D721Med (cell line): ENCODE measurements at regions not wholly inside any gene's neighbourhood (a gene's known extent, or its start where the extent isn't known, plus 50 kb on each side); places are given as distances from the start of the nearest gene placed in this dataset.

Source experiments
- DNase-seq: peaks from one replicate; pipeline ENCODE4 v3.0.0; 2011; ENCODE audit warnings: low spot score; ENCODE audit not compliant: insufficient read length
- FAIRE-seq: peaks from 2 replicates; lab custom pipeline; 2011; peaks lifted over from hg19 to GRCh38; lab: Jason Lieb, UNC
- CTCF ChIP-seq: IDR thresholded peaks from 2 replicates; pipeline ENCODE4 v1.5.1; 2012; ENCODE audit warnings: mild to moderate bottlenecking, control low read depth; ENCODE audit not compliant: insufficient read depth; ENCODE audit errors: missing control alignments

GRCh38 chr9:99433555-99433954, 211.5 kb downstream of the SEC61B start:
- DNase-seq = no peak
- no peak for FAIRE-seq
- no peak for TF ChIP-seq CTCF

DNA sequence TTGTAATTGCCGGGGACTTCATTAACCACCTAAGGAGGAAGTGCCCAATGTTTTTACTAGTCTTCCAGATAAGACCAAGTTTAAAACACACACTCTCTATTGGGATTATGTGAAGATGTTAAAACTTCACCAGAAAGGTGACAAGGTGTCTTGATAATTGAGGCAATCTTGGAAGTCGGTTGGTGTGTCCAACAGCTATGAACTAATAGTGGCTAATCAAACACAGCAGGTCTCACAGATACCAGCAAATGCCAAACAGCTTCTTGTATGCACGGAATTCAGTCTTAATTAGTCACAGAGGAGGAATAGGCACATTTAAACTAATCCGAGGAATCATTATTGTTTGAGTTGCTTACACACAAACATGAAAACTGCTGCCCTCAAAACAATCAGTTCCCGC, 214.5 kb downstream of the SEC61B start:
- FAIRE-seq (no peak), DNase-seq (no peak)
- TF ChIP-seq CTCF = no peak

DNA sequence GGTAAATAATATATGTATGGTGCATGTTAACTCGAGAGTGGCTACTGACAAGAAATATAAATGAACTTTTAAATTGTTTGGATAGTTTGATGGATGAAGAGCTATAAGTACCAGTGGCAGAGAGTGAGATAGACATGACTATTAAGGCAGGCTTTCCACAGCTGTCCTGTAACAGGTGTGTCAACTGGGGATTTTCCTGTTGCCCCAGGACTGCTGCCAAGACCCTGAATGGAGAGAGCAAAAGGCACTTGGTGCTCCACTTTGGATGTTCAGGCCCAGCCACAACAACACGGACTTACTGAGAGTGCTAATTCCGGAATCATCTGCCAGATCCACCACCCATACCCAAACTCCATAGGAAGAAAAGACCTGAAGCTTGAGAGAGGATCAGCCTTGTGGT, 215.1 kb downstream of the SEC61B start:
- FAIRE-seq (no peak), DNase-seq (no peak)
- no peak for TF ChIP-seq CTCF

DNA sequence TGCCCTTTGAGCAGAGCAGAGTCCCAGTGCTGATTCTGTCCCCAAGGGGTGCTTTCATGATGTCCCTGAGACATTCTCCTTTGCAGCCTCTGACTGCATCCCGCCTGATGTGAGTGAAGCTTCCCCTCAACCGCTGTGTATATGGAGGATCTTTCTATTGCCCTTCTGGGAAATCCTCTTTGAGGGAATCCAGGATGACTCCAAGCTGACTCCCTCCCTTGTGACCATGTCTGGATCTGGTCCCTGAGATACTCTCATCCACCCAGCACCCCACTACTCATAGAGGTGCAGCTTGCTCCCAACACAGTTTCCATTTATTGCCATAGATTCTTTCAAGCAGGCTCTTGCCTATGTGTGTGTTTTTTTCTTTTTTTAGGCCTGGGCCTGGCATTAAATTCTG, 216.5 kb downstream of the SEC61B start:
- TF ChIP-seq CTCF = no peak
- no peak for DNase-seq
- FAIRE-seq = no peak

GRCh38 chr9:99441829-99442228, 219.7 kb downstream of the SEC61B start:
- TF ChIP-seq CTCF = no peak
- FAIRE-seq = no peak
- DNase-seq = no peak

DNA sequence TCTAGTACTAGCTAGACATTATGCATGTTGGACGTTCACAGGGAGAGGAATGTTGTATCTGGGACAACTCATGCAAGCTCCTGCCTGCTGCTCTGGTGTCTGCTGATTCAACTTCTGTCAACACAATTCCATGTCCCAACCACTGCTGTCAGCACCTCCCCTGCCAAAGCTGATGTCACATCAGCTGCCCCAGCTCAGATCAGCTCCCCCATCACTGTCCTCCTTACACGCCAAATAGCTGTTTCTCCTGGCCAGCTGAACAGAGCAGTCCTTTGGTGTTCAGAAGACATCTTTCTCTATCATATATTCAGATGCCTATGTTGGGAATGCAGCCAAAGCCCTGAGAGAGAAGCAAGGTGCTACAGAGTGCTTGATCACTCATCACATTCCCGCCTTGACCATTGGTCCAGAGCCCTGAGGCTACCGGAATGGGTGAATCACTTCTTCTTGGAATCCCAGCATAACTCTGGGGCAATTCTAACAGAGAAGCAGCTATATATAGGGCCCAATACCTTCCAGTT, 223.3 kb downstream of the SEC61B start:
- no peak for DNase-seq

GRCh38 chr9:99445920-99446319, 223.8 kb downstream of the SEC61B start:
- FAIRE-seq (no peak), DNase-seq (no peak)
- no peak for TF ChIP-seq CTCF

More for the DNA sequence above, 223.3 kb downstream of the SEC61B start:
- no peak for TF ChIP-seq CTCF
- FAIRE-seq = no peak
